ENCODE measurements at regions not wholly inside any gene's neighbourhood (a gene's known extent, or its start where the extent isn't known, plus 50 kb on each side); places are given as distances from the start of the nearest gene placed in this dataset.
"Not testable (repeated sequence)": the region's sequence is repeated elsewhere in the genome, so short reads cannot be mapped to it uniquely, and the experiment has no call there.

DNA sequence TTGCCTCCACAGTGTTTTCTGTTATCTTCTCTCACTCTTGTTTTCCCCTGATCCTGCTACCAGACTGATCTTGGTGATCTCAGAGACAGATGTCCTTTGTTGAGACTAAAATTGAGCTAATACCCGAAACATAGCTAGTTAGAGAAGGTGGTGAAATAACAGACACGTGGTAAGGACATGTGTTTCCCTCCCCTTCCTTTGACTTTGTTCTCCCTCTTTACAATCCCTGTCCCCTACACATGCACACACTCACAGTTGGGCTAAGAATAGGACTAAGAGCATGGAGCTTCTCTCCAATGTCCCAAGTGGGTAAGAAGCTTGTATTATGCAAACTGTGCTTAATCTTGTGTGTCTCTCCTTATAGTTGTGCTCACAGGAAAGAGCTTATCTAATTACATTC lies 1603.0 kb upstream of the C9orf72 start:
- Histone ChIP-seq H3K79me2 (ENCODE audit: low read depth) (no peaks in the 10 kb centered on the region), H3K9me2 (ENCODE audit: insufficient read depth) (no peaks in the 10 kb centered on the region), H3K27ac (no peak overlapping the region), H3K9me3 (ENCODE audit: insufficient read depth, low read depth) (no peaks in the 10 kb centered on the region), H4K20me1 (ENCODE audit: insufficient read depth) (no peaks in the 10 kb centered on the region), H3F3A (ENCODE audit: insufficient read depth, low read depth) (no peaks in the 10 kb centered on the region), H3K27me3 (ENCODE audit: insufficient read depth, low read depth) (no peaks in the 10 kb centered on the region), H3K4me1 (replicated peaks; ENCODE audit: insufficient read depth) (no peaks in the 10 kb centered on the region), H3K36me3 (ENCODE audit: low read depth) (no peaks in the 10 kb centered on the region), H3K4me3 (no peak overlapping the region), H3K4me2 (no peak overlapping the region), H2AFZ (no peak overlapping the region)
- CTCF ChIA-PET = no interaction called here
- TF ChIP-seq, protein P1, sequence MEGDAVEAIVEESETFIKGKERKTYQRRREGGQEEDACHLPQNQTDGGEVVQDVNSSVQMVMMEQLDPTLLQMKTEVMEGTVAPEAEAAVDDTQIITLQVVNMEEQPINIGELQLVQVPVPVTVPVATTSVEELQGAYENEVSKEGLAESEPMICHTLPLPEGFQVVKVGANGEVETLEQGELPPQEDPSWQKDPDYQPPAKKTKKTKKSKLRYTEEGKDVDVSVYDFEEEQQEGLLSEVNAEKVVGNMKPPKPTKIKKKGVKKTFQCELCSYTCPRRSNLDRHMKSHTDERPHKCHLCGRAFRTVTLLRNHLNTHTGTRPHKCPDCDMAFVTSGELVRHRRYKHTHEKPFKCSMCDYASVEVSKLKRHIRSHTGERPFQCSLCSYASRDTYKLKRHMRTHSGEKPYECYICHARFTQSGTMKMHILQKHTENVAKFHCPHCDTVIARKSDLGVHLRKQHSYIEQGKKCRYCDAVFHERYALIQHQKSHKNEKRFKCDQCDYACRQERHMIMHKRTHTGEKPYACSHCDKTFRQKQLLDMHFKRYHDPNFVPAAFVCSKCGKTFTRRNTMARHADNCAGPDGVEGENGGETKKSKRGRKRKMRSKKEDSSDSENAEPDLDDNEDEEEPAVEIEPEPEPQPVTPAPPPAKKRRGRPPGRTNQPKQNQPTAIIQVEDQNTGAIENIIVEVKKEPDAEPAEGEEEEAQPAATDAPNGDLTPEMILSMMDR (conservative IDR thresholded peaks at IDR 0.05) = no peak
- no peak for TF ChIP-seq EZH2 (IDR thresholded peaks at IDR 0.05; ENCODE audit: low read depth)
- POLR2A ChIA-PET (ENCODE audit: unreplicated experiment) = no interaction called here
- BruUV-seq (replicated peaks) = no TSS peak
- intact Hi-C loops (cut with micrococcal nuclease; ENCODE audit: unreplicated experiment) = no loop called here
- no peak for DNase-seq

DNA sequence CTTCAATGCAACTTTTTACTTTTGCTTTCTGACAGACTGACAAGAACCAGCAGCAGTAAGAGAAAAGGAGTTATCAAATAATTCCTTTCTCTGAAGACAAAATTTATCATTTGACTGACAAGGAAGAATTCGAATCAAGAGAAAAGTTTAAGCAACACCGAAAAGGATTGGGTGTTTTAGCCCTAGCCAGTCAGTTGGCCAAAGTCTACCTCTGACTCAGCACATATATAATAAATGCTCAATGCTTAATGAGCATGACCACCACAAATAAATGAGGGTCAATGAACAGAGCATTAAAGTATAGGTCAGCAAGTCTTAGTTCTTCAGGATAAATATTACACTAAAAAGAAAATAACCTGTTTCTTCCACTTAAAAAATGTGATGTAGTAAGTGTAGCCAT lies 1603.5 kb upstream of the C9orf72 start:
- no peak overlapping the region for H3K27ac ChIP-seq
- no peaks in the 10 kb centered on the region for H3K36me3 ChIP-seq (ENCODE audit: low read depth)
- H2AFZ ChIP-seq = no peak overlapping the region
- CTCF ChIA-PET = no interaction called here
- intact Hi-C loops (cut with micrococcal nuclease; ENCODE audit: unreplicated experiment) = no loop called here
- H3F3A ChIP-seq (ENCODE audit: insufficient read depth, low read depth) = no peaks in the 10 kb centered on the region
- no peaks in the 10 kb centered on the region for H3K4me1 ChIP-seq (replicated peaks; ENCODE audit: insufficient read depth)
- no peaks in the 10 kb centered on the region for H4K20me1 ChIP-seq (ENCODE audit: insufficient read depth)
- H3K79me2 ChIP-seq (ENCODE audit: low read depth) = no peaks in the 10 kb centered on the region
- no peak for TF ChIP-seq EZH2 (IDR thresholded peaks at IDR 0.05; ENCODE audit: low read depth)
- TF ChIP-seq, protein P1 (conservative IDR thresholded peaks at IDR 0.05) = no peak
- POLR2A ChIA-PET (ENCODE audit: unreplicated experiment) = no interaction called here
- H3K4me3 ChIP-seq = no peak overlapping the region
- H3K9me3 ChIP-seq (ENCODE audit: insufficient read depth, low read depth) = no peaks in the 10 kb centered on the region
- no peaks in the 10 kb centered on the region for H3K9me2 ChIP-seq (ENCODE audit: insufficient read depth)
- DNase-seq = no peak
- H3K4me2 ChIP-seq = no peak overlapping the region
- BruUV-seq (replicated peaks) = no TSS peak
- no peaks in the 10 kb centered on the region for H3K27me3 ChIP-seq (ENCODE audit: insufficient read depth, low read depth)

DNA sequence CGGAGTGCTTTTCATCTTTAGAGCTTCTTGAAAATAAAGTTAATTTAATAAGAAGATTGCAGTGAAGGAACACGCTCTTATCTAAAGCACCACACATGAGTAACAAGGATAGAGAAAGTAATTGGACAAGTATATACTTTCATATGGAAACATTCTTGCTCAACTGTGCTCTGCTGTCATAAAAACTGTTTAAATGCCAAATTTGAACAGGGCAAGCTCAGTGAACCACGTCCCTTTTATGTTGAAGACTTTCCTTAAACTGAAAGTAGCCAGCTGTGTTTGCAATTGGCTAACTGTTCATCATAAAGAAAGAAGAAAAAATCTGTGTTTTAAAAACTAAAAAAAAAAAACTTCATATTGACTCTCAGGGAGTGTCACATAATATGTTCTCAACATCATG lies 1610.7 kb upstream of the C9orf72 start:
- no peaks in the 10 kb centered on the region for H3K36me3 ChIP-seq (ENCODE audit: low read depth)
- no peak for TF ChIP-seq EZH2 (IDR thresholded peaks at IDR 0.05; ENCODE audit: low read depth)
- no peaks in the 10 kb centered on the region for H4K20me1 ChIP-seq (ENCODE audit: insufficient read depth)
- no peaks in the 10 kb centered on the region for H3K79me2 ChIP-seq (ENCODE audit: low read depth)
- H3F3A ChIP-seq (ENCODE audit: insufficient read depth, low read depth) = no peaks in the 10 kb centered on the region
- CTCF ChIA-PET = no interaction called here
- BruUV-seq (replicated peaks) = no TSS peak
- no peaks in the 10 kb centered on the region for H3K4me1 ChIP-seq (replicated peaks; ENCODE audit: insufficient read depth)
- no peak overlapping the region for H3K27ac ChIP-seq
- no peaks in the 10 kb centered on the region for H3K27me3 ChIP-seq (ENCODE audit: insufficient read depth, low read depth)
- H3K4me3 ChIP-seq = no peak overlapping the region
- no peaks in the 10 kb centered on the region for H3K9me2 ChIP-seq (ENCODE audit: insufficient read depth)
- no peaks in the 10 kb centered on the region for H3K9me3 ChIP-seq (ENCODE audit: insufficient read depth, low read depth)
- no peak for DNase-seq
- no peak overlapping the region for H3K4me2 ChIP-seq
- intact Hi-C loops (cut with micrococcal nuclease; ENCODE audit: unreplicated experiment) = no loop called here
- no peak overlapping the region for H2AFZ ChIP-seq
- POLR2A ChIA-PET (ENCODE audit: unreplicated experiment) = no interaction called here

DNA sequence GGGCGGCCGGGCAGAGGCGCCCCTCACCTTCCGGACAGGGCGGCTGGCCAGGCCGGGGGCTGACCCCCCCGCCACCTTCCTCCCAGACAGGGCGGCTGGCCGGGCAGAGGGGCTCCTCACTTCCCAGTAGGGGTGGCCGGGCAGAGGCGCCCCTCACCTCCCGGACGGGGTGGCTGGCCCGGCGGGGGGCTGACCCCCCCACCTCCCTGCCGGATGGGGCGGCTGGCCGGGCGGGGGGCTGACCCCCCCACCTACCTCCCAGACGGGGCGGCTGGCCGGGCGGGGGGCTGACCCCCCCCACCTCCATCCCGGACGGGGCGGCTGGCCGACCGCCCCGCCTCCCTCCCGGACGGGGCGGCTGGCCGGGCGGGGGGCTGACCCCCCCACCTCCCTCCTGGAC lies 1615.5 kb upstream of the C9orf72 start:
- H3K36me3 ChIP-seq (ENCODE audit: low read depth); H3K9me3 ChIP-seq (ENCODE audit: insufficient read depth, low read depth); H4K20me1 ChIP-seq (ENCODE audit: insufficient read depth); CTCF ChIA-PET; intact Hi-C loops (cut with micrococcal nuclease; ENCODE audit: unreplicated experiment); H3K9me2 ChIP-seq (ENCODE audit: insufficient read depth); H3K79me2 ChIP-seq (ENCODE audit: low read depth); H3K27me3 ChIP-seq (ENCODE audit: insufficient read depth, low read depth); H3K4me1 ChIP-seq (replicated peaks; ENCODE audit: insufficient read depth); H3K27ac ChIP-seq; H2AFZ ChIP-seq; H3F3A ChIP-seq (ENCODE audit: insufficient read depth, low read depth); BruUV-seq (replicated peaks); H3K4me3 ChIP-seq; DNase-seq; POLR2A ChIA-PET (ENCODE audit: unreplicated experiment); H3K4me2 ChIP-seq: not testable (repeated sequence)

DNA sequence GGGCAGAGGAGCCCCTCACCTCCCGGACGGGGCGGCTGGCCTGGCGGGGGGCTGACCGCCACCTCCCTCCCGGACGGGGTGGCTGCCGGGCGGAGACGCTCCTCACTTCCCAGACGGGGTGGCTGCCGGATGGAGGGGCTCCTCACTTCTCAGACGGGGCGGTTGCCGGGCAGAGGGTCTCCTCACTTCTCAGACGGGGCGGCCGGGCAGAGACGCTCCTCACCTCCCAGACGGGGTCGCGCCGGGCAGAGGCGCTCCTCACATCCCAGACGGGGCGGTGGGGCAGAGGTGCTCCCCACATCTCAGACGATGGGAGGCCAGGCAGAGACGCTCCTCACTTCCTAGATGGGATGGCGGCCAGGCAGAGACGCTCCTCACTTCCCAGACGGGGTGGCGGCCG lies 1615.9 kb upstream of the C9orf72 start:
- POLR2A ChIA-PET (ENCODE audit: unreplicated experiment); DNase-seq; H3F3A ChIP-seq (ENCODE audit: insufficient read depth, low read depth); H3K27ac ChIP-seq; H3K4me3 ChIP-seq; BruUV-seq (replicated peaks); H3K4me2 ChIP-seq; intact Hi-C loops (cut with micrococcal nuclease; ENCODE audit: unreplicated experiment); H4K20me1 ChIP-seq (ENCODE audit: insufficient read depth); CTCF ChIA-PET; H3K9me2 ChIP-seq (ENCODE audit: insufficient read depth); H3K9me3 ChIP-seq (ENCODE audit: insufficient read depth, low read depth); H3K36me3 ChIP-seq (ENCODE audit: low read depth); H3K79me2 ChIP-seq (ENCODE audit: low read depth); H3K27me3 ChIP-seq (ENCODE audit: insufficient read depth, low read depth); H2AFZ ChIP-seq; H3K4me1 ChIP-seq (replicated peaks; ENCODE audit: insufficient read depth): not testable (repeated sequence)

Data from PC-9 (cell line).